ENCODE measurements at regions not wholly inside any gene's neighbourhood (a gene's known extent, or its start where the extent isn't known, plus 50 kb on each side); places are given as distances from the start of the nearest gene placed in this dataset.
"Not testable (repeated sequence)": the region's sequence is repeated elsewhere in the genome, so short reads cannot be mapped to it uniquely, and the experiment has no call there.

DNA sequence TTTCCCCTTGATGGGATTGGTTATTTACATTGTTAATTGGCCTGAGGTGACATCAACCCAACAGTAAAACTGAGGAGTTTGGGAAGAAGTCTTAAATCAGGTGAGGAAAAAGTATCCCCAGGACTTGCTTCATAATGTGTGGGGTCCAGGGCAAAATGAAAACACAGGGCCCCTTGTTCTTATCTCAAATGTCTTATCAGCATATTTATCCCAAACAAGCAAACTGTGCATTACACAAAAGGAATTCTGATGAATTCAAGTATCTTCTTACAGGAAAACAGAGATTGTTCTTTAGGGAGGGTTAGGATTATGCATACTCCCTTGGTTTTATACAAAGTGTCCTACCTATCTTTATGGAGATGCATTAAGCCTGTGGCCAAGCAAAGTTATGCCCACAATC lies 178.4 kb downstream of the SPTSSA start:
- no peaks in the 10 kb centered on the region for H3K9me3 ChIP-seq (ENCODE audit: control insufficient read depth in 2 of 3, low read length in 3 of 3)
- H3K36me3 ChIP-seq (ENCODE audit: control insufficient read depth in 2 of 3, insufficient read depth in 3 of 3, low read length in 3 of 3), result no peaks in the 10 kb centered on the region
- Mint-ChIP-seq H3K4me1 (peaks cover 0 to 2% (median 0%) of the 10 kb centered on the region in 7 donors), H3K36me3 (no peaks in the 10 kb centered on the region), H3K27ac (no peak overlapping the region), H3K4me3 (no peak overlapping the region), H3K9me3 (peaks cover 0 to 17% (median 5%) of the 10 kb centered on the region in 11 donors), H3K27me3 (peaks cover 0 to 7% (median 0%) of the 10 kb centered on the region in 5 donors)
- ChIA-PET CTCF (no interaction called here), POLR2A (no interaction called here)
- H3K27ac ChIP-seq (ENCODE audit: low read depth, low read length), result no peak overlapping the region
- ATAC-seq (no peak), DNase-seq (no peak)
- no peaks in the 10 kb centered on the region for H3K27me3 ChIP-seq (ENCODE audit: control insufficient read depth in 2 of 2, insufficient read depth in 2 of 2, low read length in 2 of 2)
- no peak overlapping the region for H3K4me3 ChIP-seq (ENCODE audit: low read length)
- intact Hi-C loops (cut with micrococcal nuclease), result no loop called here
- no peaks in the 10 kb centered on the region for H3K4me1 ChIP-seq (ENCODE audit: control insufficient read depth in 2 of 2, insufficient read depth in 2 of 2, low read length in 2 of 2)

GRCh38 chr14:34277191-34277590 lies 184.8 kb downstream of the SPTSSA start:
- intact Hi-C loops (cut with micrococcal nuclease), result no loop called here
- Mint-ChIP-seq H3K27ac (no peak overlapping the region), H3K36me3 (peaks cover 0 to 3% (median 0%) of the 10 kb centered on the region in 5 donors), H3K4me3 (no peak overlapping the region), H3K9me3 (peaks cover 0 to 13% (median 5%) of the 10 kb centered on the region in 11 donors), H3K4me1 (no peaks in the 10 kb centered on the region), H3K27me3 (peaks cover 0 to 7% (median 5%) of the 10 kb centered on the region in 5 donors)
- ChIA-PET CTCF (no interaction called here), POLR2A (no interaction called here)
- ATAC-seq, result no peak
- no peaks in the 10 kb centered on the region for H3K36me3 ChIP-seq (ENCODE audit: control insufficient read depth in 2 of 3, insufficient read depth in 3 of 3, low read length in 3 of 3)
- no peaks in the 10 kb centered on the region for H3K4me1 ChIP-seq (ENCODE audit: control insufficient read depth in 2 of 2, insufficient read depth in 2 of 2, low read length in 2 of 2)
- no peak overlapping the region for H3K27ac ChIP-seq (ENCODE audit: low read depth, low read length)
- no peak for DNase-seq
- no peaks in the 10 kb centered on the region for H3K27me3 ChIP-seq (ENCODE audit: control insufficient read depth in 2 of 2, insufficient read depth in 2 of 2, low read length in 2 of 2)
- no peak overlapping the region for H3K4me3 ChIP-seq (ENCODE audit: low read length)
- H3K9me3 ChIP-seq (ENCODE audit: control insufficient read depth in 2 of 3, low read length in 3 of 3), result no peaks in the 10 kb centered on the region

- H3K9me3 ChIP-seq (ENCODE audit: control insufficient read depth in 2 of 3, low read length in 3 of 3), result no peaks in the 10 kb centered on the region
Measured at GRCh38 chr14:34275530-34275929, 186.5 kb downstream of the SPTSSA start.

GRCh38 chr14:34275078-34275477 lies 187.0 kb downstream of the SPTSSA start:
- H3K4me1 Mint-ChIP-seq, result no peaks in the 10 kb centered on the region
- intact Hi-C loops (cut with micrococcal nuclease), result no loop called here
- CTCF ChIA-PET, result no interaction called here

More at GRCh38 chr14:34275530-34275929, 186.5 kb downstream of the SPTSSA start:
- ChIA-PET CTCF (no interaction called here), POLR2A (no interaction called here)
- Mint-ChIP-seq H3K4me1 (no peaks in the 10 kb centered on the region), H3K4me3 (no peak overlapping the region), H3K27me3 (peaks cover 5 to 12% (median 12%) of the 10 kb centered on the region in 5 donors), H3K36me3 (peaks cover 0 to 3% (median 0%) of the 10 kb centered on the region in 5 donors), H3K9me3 (peaks cover 0 to 8% (median 2%) of the 10 kb centered on the region in 11 donors), H3K27ac (no peak overlapping the region)
- Histone ChIP-seq H3K4me1 (ENCODE audit: control insufficient read depth in 2 of 2, insufficient read depth in 2 of 2, low read length in 2 of 2) (no peaks in the 10 kb centered on the region), H3K27ac (ENCODE audit: low read depth, low read length) (no peak overlapping the region), H3K27me3 (ENCODE audit: control insufficient read depth in 2 of 2, insufficient read depth in 2 of 2, low read length in 2 of 2) (no peaks in the 10 kb centered on the region), H3K36me3 (ENCODE audit: control insufficient read depth in 2 of 3, insufficient read depth in 3 of 3, low read length in 3 of 3) (no peaks in the 10 kb centered on the region), H3K4me3 (ENCODE audit: low read length) (no peak overlapping the region)
- ATAC-seq (no peak), DNase-seq (no peak)
- intact Hi-C loops (cut with micrococcal nuclease), result no loop called here

DNA sequence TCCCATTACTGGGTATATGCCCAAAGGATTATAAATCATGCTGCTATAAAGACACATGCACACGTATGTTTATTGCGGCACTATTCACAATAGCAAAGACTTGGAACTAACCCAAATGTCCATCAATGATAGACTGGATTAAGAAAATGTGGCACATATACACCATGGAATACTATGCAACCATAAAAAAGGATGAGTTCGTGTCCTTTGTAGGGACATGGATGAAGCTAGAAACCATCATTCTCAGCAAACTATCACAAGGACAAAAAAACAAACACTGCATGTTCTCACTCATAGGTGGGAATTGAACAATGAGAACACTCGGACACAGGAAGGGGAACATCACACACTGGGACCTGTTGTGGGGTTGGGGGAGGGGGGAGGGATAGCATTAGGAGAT lies 188.3 kb downstream of the SPTSSA start:
- H3K36me3 Mint-ChIP-seq; H3K27ac Mint-ChIP-seq; intact Hi-C loops (cut with micrococcal nuclease); H3K27ac ChIP-seq (ENCODE audit: low read depth, low read length); CTCF ChIA-PET; ATAC-seq; H3K4me3 Mint-ChIP-seq; H3K4me3 ChIP-seq (ENCODE audit: low read length); POLR2A ChIA-PET; H3K27me3 ChIP-seq (ENCODE audit: control insufficient read depth in 2 of 2, insufficient read depth in 2 of 2, low read length in 2 of 2); DNase-seq; H3K4me1 Mint-ChIP-seq; H3K9me3 Mint-ChIP-seq; H3K9me3 ChIP-seq (ENCODE audit: control insufficient read depth in 2 of 3, low read length in 3 of 3); H3K4me1 ChIP-seq (ENCODE audit: control insufficient read depth in 2 of 2, insufficient read depth in 2 of 2, low read length in 2 of 2); H3K36me3 ChIP-seq (ENCODE audit: control insufficient read depth in 2 of 3, insufficient read depth in 3 of 3, low read length in 3 of 3): not testable (repeated sequence)
- H3K27me3 Mint-ChIP-seq, result peaks cover 8 to 26% (median 22%) of the 10 kb centered on the region in 5 donors

More at GRCh38 chr14:34275078-34275477, 187.0 kb downstream of the SPTSSA start:
- Mint-ChIP-seq H3K27ac (no peak overlapping the region), H3K27me3 (peaks cover 5 to 17% (median 16%) of the 10 kb centered on the region in 5 donors), H3K4me3 (no peak overlapping the region), H3K9me3 (peaks cover 0 to 5% (median 0%) of the 10 kb centered on the region in 11 donors), H3K36me3 (peaks cover 0 to 3% (median 0%) of the 10 kb centered on the region in 5 donors)
- Histone ChIP-seq H3K4me1 (ENCODE audit: control insufficient read depth in 2 of 2, insufficient read depth in 2 of 2, low read length in 2 of 2) (no peaks in the 10 kb centered on the region), H3K27ac (ENCODE audit: low read depth, low read length) (no peak overlapping the region), H3K9me3 (ENCODE audit: control insufficient read depth in 2 of 3, low read length in 3 of 3) (no peaks in the 10 kb centered on the region), H3K4me3 (ENCODE audit: low read length) (no peak overlapping the region), H3K36me3 (ENCODE audit: control insufficient read depth in 2 of 3, insufficient read depth in 3 of 3, low read length in 3 of 3) (no peaks in the 10 kb centered on the region), H3K27me3 (ENCODE audit: control insufficient read depth in 2 of 2, insufficient read depth in 2 of 2, low read length in 2 of 2) (no peaks in the 10 kb centered on the region)
- DNase-seq (no peak), ATAC-seq (no peak)
- POLR2A ChIA-PET, result no interaction called here

DNA sequence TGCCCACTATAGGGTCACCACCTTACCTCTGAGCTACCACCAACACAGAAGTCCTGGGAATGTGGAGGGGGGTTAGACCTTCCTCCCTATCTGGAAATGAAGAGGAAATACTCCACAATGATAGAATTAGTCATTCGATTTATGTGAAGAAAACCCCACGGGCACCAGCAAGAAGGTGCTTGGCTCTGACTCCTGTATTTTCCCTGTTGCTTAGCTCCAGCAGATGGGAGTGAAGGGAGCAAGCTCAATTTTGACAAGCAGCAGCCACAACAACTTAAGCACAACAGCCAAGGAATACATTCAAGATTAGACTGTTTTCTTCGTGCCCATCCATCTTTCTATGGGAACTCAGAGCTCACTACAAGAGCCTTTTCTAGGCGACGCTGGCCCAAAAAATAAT lies 191.7 kb downstream of the SPTSSA start:
- Mint-ChIP-seq H3K27me3 (peaks cover 8 to 33% (median 22%) of the 10 kb centered on the region in 5 donors), H3K9me3 (peaks cover 0 to 2% (median 0%) of the 10 kb centered on the region in 11 donors), H3K36me3 (peaks cover 0 to 2% (median 0%) of the 10 kb centered on the region in 5 donors), H3K27ac (no peak overlapping the region), H3K4me1 (no peaks in the 10 kb centered on the region), H3K4me3 (no peak overlapping the region)
- ATAC-seq (no peak), DNase-seq (no peak)
- H3K9me3 ChIP-seq (ENCODE audit: control insufficient read depth in 2 of 3, low read length in 3 of 3), result no peaks in the 10 kb centered on the region
- ChIA-PET POLR2A (no interaction called here), CTCF (no interaction called here)
- H3K36me3 ChIP-seq (ENCODE audit: control insufficient read depth in 2 of 3, insufficient read depth in 3 of 3, low read length in 3 of 3), result no peaks in the 10 kb centered on the region
- intact Hi-C loops (cut with micrococcal nuclease), result no loop called here
- no peak overlapping the region for H3K4me3 ChIP-seq (ENCODE audit: low read length)
- no peaks in the 10 kb centered on the region for H3K27me3 ChIP-seq (ENCODE audit: control insufficient read depth in 2 of 2, insufficient read depth in 2 of 2, low read length in 2 of 2)
- H3K27ac ChIP-seq (ENCODE audit: low read depth, low read length), result no peak overlapping the region
- H3K4me1 ChIP-seq (ENCODE audit: control insufficient read depth in 2 of 2, insufficient read depth in 2 of 2, low read length in 2 of 2), result no peaks in the 10 kb centered on the region

- ATAC-seq, result no peak
- no peak overlapping the region for H3K27ac Mint-ChIP-seq
- no peaks in the 10 kb centered on the region for H3K9me3 Mint-ChIP-seq
- H3K27me3 Mint-ChIP-seq, result peaks cover 12 to 36% (median 22%) of the 10 kb centered on the region in 5 donors
- H3K27me3 ChIP-seq (ENCODE audit: control insufficient read depth in 2 of 2, insufficient read depth in 2 of 2, low read length in 2 of 2), result no peaks in the 10 kb centered on the region
- H3K4me1 Mint-ChIP-seq, result no peaks in the 10 kb centered on the region
- no peak overlapping the region for H3K4me3 Mint-ChIP-seq
- ChIA-PET CTCF (no interaction called here), POLR2A (no interaction called here)
- H3K4me1 ChIP-seq (ENCODE audit: control insufficient read depth in 2 of 2, insufficient read depth in 2 of 2, low read length in 2 of 2), result no peaks in the 10 kb centered on the region
- no peak overlapping the region for H3K4me3 ChIP-seq (ENCODE audit: low read length)
- no peaks in the 10 kb centered on the region for H3K36me3 Mint-ChIP-seq
- no peaks in the 10 kb centered on the region for H3K36me3 ChIP-seq (ENCODE audit: control insufficient read depth in 2 of 3, insufficient read depth in 3 of 3, low read length in 3 of 3)
- H3K27ac ChIP-seq (ENCODE audit: low read depth, low read length), result no peak overlapping the region
- intact Hi-C loops (cut with micrococcal nuclease), result no loop called here
- no peak for DNase-seq
- no peaks in the 10 kb centered on the region for H3K9me3 ChIP-seq (ENCODE audit: control insufficient read depth in 2 of 3, low read length in 3 of 3)
Measured at GRCh38 chr14:34266344-34266743, 195.7 kb downstream of the SPTSSA start.
